Kidney glomerular epithelial cell (primary cell): ENCODE measurements at regions not wholly inside any gene's neighbourhood (a gene's known extent, or its start where the extent isn't known, plus 50 kb on each side); places are given as distances from the start of the nearest gene placed in this dataset.

ENCODE experiments used
- DNase-seq: peaks from one replicate; lab custom pipeline; 2025; lab: John Stamatoyannopoulos, UW

GRCh38 chr16:65789161-65789945 lies 577.1 kb upstream of the CDH5 start:
- no peak for DNase-seq

GRCh38 chr16:65788434-65789140 lies 577.9 kb upstream of the CDH5 start:
- DNase-seq = no peak

- DNase-seq = no peak
Measured at GRCh38 chr16:65787921-65788320, 578.6 kb upstream of the CDH5 start.

- no peak for DNase-seq
Measured at GRCh38 chr16:65786916-65787315, 579.6 kb upstream of the CDH5 start.

DNA sequence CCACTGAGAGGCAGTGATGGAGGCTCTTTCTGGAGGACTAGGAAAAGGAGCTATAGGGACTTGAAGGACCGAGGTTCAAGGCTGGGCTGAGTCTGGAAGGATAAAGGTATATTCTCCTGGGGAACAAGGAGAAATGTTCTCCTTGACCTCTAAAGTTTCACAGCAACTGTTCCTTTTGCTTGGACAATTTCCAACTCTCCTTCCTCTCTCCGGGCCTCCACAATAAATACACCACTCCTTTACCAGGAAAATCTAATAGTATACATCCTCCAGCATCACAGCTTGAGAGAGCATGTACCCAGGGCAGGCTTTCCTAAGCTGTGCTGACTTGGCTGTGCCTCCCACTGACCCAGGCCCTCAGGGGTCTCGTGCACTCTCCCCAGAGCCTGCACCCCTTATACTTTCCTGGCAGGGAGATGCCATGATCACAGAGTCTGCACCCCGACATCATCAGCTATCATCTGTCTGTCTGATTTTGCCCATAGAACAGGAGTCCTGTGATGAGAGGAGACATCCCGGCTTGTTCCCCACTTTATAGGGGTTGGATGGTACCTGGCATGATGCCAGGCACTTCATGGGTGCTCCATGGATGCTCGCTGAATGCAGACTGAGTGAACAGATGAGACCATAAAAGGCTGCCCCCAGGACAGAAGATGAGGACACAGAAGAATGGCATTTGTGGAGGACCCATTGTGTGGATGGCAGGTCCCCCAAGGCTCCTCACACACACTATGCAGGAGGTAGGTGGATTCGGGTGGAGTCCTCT lies 582.6 kb upstream of the CDH5 start:
- DNase-seq = no peak

- DNase-seq = no peak
Measured at GRCh38 chr16:65782611-65783600, 583.6 kb upstream of the CDH5 start.

- no peak for DNase-seq
Measured at GRCh38 chr16:65781855-65782254, 584.6 kb upstream of the CDH5 start.

- no peak for DNase-seq
Measured at GRCh38 chr16:65781363-65781762, 585.1 kb upstream of the CDH5 start.

- no peak for DNase-seq
Measured at GRCh38 chr16:65779201-65779600, 587.3 kb upstream of the CDH5 start.

GRCh38 chr16:65776639-65777183 lies 589.8 kb upstream of the CDH5 start:
- no peak for DNase-seq

GRCh38 chr16:65775829-65776228 lies 590.7 kb upstream of the CDH5 start:
- DNase-seq = no peak

GRCh38 chr16:65774350-65774749 lies 592.1 kb upstream of the CDH5 start:
- no peak for DNase-seq

DNA sequence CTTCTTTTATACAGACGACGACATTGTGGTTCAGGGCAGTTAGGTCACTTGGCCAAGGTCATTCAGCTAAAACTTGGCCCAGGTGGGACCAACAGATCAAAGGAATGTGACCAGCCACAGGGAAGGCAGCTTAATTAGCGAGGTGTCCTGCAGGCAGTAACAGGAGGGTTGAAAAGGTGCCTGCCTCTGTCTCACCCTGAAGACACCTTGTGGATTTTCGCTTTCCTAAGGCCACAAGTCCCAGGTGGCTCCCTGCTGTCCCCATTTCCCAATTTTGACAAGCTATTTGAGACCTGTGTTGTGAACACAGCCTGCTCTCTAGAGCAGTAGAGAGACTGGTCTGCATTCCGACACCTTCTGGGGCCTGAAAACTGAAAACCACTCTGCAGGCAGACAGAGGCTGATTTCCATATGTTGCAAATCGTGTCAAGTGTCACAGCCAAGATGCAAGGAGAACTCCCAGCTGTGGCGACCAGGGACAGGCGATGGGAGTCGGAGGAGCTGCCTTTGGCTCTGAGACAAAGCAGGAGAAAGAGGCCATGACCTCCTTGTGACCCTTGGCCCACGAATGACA lies 593.1 kb upstream of the CDH5 start:
- no peak for DNase-seq

- no peak for DNase-seq
Measured at GRCh38 chr16:65772134-65772732, 594.3 kb upstream of the CDH5 start.

- no peak for DNase-seq
Measured at GRCh38 chr16:65771707-65772106, 594.8 kb upstream of the CDH5 start.

DNA sequence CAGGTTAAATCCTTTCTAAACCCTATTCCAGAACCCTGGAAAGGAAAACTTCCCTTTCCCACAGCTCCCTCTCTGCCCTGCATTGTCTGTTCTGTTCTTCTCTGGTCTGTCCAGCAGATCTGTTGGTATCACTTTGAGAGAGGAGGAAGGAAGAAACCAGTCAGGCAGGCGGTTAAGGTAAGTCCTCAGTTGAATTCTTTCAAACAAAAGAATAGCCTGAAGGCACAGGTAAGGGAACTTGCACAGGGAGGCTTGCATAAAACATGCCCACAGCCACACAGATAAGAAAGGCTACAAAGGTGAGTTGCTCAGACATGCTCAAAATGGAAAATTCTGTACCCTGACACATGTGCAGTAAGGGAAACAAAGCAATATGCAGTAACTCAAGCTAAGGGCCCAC lies 595.7 kb upstream of the CDH5 start:
- no peak for DNase-seq

GRCh38 chr16:65769776-65770438 lies 596.6 kb upstream of the CDH5 start:
- DNase-seq = no peak

- DNase-seq = no peak
Measured at GRCh38 chr16:65769055-65769465, 597.4 kb upstream of the CDH5 start.

DNA sequence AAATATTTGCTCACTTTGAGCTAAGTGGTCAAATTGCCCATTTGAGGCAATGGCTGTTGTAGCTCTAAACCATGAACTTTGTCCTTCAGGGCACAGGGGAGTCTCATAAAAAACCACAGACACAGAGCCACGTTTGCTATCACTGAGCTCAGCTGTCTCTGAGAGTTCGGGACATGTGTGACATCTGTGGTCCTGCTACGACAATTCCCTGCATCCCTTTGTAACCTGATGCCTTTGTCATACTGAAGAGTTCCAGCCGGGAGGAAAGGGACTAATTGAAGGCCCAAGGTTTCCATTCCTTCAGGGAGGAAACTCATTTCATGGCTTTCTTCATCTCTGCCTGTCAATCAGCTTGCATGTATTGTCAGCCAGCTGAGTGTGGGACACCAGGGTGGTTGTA lies 599.4 kb upstream of the CDH5 start:
- DNase-seq = no peak
